NCI-H460 (cell line): ENCODE measurements at regions not wholly inside any gene's neighbourhood (a gene's known extent, or its start where the extent isn't known, plus 50 kb on each side); places are given as distances from the start of the nearest gene placed in this dataset.

Source experiments
- DNase-seq: peaks from one replicate; pipeline ENCODE4 v3.0.0-alpha.2; 2016; ENCODE audit warnings: low read depth; ENCODE audit errors: extremely low read depth

DNA sequence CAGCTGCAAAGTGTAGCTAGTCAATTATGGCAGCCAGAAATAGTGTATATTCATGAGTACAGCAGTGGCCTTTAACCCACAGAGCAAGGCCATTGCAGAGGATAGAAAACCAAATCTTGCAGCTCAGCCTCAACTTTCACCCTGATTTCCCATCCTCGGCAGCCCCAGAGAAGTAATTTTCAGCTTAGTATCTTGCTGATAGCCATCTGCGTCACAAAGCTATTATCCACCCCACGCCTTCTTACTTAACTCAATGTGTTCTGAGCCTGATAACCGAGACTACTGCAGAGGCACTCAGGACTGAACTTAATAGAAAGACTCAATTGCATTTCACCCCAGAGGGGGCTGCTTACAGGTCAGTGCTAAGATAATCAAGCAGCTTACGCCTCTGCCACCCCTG is 174.5 kb upstream of the MAOA start:
- no peak for DNase-seq

DNA sequence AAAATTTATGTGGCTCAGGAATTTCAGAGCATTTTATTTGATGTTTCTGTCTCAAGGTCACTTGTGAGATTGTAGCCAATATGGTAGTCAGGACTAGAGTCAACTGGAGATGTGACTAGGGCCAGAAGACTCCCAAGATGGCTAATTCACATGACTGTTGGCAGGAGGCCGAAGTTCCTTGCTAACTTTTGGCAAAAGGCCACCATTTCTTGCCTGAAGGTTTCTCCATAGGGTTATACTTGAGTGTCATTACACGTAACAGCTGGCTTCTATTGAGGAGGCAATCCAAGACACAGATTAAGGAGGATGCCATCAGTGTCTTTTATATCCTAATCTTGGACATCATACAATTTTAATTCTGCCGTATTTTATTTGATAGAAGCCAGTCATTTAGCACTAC is 162.3 kb upstream of the MAOA start:
- no peak for DNase-seq

DNA sequence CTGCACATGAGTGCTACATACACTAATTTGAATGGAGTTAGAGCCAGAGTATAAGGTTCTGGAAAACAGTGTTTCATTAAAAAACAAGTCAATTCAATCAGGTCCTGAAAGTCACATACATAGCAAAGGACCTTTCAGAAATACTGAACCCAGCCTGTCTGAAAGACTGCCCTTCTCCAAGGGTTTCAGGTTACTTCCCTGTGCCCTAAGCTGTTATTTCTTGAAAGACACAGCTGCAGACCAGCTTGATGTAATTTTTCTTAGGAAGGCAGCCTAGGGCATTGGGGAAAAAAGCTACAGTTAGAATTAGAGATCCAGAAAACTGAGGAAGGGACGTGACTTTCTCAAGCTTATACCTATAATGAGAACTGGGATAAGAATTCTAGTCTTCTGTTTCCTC is 155.9 kb upstream of the MAOA start:
- no peak for DNase-seq

DNA sequence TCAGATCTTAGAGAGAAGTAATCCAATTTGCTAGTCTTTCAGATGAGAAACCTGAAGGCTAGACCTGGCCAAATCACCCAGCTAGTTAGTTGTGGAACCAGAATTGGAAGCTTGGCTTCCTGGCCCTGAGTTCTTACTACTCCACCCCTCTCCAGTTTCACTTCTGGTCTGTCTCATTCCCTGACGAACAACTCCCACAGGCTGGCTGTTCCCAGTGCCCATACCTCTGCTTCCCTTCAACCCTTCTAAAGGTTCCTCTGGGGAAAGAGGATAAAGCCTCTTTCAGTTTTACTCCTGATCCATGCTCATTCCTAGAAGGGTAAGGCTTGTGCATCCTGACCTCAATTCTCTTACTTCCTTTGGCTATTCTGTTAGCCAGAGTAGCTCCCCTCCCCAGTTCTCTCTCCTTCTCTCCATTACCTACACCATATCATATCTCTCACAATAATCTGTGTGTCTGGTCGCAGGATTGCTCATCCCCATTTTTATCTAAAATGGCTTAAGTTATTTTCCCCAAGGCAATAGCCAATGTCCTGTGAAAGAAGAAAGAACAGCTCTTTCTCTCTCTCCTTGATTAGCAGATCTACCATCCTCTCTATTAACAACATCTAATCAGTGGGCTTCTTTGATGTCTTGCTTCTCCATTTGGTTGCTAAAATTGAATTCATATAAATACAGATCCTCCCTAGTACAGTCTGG is 155.0 kb upstream of the MAOA start:
- DNase-seq = no peak

DNA sequence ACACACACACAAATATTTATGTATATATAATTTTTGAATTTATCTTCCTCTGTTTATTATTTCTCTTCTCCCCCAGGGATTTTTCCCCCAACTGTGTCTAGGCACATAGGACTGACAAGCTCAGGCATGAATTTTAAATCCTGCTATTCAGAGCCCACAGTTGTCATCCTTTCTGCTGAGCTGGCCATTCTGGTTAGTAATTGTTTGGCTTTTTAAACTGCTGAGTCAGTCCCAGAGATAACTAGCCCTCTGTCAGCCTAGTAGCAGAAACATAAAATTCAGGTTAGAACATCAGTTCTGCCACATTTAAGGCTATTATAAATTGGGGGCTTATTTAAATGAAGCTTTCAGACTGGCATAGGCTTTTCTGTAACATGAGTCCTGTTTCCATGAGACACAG is 151.7 kb upstream of the MAOA start:
- DNase-seq = no peak

DNA sequence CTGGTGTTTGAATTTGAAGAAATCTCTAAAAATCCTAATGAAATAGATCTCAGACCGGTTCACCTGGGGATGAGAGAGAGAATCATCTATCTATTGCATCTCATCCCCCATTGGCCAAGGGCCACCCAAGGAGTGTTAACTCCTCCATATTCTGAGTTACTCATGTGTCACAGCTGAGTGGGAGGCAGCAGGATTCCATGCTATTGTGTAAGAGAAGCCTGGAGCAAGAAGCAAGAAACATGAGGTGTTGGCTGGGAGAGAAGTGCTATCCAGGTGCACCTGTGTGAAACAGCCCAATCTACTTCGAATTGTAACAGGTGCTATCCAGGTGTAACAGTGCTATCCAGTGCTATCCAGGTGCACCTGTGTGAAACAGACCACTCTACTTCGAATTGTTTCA is 150.3 kb upstream of the MAOA start:
- DNase-seq = no peak

DNA sequence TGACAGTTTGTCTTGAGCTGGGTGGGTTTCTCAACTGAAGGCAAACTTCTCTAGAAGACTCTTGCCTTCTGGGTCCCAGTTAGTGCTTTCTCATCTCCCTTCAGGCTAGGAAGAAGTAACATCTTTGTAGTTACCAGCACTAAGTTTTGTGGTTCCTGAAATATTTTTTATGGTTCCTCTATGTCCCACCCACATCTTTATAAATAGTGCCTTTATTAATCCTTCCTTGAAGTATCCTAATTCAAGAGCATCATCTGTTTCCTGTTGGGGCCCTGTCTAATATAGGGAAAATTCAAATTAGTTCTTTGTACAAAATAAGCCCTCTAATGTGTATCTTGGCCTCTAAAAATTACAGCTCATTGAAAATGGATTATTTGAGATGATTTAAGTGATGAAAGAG is 147.4 kb upstream of the MAOA start:
- no peak for DNase-seq

DNA sequence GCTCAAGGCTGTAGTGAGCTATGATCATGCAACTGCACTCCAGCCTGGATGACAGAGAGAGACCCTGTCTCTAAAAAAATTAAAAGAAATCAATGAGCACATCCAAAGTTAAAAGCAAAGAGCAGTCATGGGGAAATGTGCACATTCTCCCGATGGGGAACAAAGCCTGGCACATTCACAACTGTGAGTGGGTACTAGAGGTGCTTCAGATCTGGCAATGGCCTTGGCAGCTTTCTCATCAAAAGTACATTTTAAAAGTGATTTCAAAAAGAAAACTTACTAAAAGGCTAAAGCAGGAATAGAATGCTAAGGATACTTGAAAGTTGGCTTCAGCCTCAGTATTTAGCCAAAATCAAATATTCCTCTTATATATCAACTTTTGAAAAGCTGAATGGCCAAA is 145.9 kb upstream of the MAOA start:
- no peak for DNase-seq

DNA sequence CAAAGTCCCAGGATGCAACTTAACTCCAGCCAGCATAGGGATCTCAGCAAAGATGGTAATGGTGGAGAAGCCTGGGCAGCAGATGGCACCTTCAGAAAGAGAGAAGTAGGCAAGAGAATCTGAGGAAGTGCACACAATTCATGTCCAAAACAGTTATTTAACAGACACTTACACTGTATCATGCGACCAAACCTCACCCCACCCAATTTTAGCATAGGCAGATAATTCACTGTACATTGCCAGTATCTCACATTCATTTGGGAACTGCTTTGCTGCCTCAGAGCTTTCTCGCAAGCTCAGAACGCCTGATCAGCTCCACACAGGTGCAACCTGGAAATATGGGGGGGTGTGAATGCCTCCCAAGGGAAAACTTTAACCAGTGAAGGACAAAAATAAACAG is 143.0 kb upstream of the MAOA start:
- no peak for DNase-seq

DNA sequence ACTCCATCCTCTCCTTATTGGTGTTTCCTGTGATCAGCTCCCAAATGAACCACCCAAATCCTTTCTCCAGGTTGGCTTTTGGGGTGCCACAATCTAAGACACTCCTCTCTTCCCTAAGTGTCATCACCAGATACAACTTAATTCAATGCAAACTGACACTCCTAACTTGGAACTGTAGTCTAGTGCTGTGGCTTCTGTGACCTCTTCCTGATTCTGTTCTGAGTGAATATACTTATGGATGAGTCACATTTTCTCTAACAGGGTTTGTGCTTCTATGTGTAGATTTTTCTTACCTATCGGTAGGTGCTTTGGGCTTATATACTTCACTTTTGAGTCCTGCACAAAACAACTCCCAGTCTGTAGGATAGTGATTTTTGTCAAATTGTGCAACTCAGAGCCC is 141.3 kb upstream of the MAOA start:
- no peak for DNase-seq

DNA sequence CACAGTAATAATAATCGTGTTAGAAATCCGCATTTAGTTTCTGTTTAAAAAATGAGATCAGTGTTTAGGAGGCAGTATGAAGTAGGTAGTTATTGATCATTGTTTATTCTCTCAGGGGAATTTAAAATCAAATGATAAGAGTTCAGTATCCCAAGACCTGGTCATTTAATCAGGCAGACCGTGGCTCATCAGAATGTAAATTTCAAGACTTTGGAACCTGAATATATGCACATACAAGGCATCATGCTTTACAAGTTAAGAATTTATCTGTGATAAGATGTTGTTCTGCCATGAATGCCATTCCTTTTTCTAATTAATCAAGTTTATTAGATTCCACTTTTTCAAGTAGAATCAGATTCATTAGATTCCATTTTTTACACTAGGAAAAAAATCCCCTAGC is 133.5 kb upstream of the MAOA start:
- no peak for DNase-seq

DNA sequence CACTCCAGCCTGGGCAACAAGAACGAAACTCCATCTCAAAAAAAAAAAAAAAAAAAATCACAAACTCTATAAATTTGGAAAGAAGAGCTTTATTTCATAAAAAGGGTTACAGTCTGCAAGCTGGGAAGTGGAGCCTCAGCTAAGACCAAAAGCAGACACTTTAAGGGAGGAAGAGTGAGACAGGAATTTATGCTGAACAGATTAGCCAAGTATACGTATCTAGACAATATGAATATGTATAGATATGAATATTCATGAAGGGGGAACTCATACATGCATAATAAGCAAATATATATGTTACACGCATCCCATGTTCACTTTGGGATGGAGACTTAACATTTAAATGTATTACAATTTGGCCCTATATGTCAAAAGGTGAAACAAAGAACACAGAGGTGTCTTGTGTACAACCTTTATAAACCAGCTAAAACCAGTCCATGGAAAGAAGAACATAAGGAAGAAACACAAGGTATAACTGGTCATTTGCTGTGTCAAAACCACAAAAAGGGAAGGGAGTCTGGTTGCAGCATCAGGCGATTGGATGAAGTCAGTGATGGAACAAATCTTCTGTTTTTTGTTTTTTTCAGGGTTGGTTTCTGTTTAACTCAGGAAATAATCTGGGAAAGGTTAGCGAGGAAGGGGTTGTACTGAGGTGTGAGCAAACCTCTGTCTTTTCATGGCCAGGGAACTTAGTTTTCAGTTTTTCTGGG is 130.0 kb upstream of the MAOA start:
- no peak for DNase-seq

DNA sequence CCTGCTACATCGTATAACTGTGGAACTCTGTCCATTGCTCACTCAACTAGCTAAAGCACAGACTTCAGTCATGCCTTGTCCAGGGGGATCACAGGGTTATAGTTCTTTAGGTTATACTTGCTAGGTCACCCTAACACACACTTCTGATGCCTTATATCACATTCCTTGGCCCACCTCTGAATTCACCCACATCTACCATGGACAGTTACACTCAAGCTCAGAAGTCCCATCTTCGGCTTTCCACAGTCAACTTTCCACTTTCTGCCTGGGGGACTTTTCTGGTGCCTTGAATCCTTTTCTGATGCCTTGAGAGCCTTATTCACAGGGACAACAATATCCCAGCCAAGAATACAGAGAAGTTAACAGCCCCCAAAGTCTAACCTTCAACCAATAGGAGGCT is 129.2 kb upstream of the MAOA start:
- no peak for DNase-seq

DNA sequence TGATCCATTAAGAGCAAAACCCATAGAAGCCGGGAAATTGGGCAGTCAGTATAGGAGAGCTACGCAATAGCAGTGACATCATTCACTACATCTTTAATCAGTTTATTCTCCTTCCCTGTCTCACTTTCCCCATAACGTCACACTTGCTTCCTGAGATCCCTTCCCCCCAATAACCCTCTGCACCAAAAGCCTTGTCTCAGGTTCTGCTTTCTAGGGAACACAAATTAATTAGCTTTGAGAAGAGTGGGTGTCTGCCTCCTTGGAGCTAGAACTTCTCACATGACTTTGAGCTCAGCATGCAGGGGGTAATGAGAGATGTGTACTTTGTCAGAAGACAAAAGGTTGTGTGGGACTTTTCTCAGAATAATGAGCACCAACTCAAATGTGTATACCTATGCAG is 128.3 kb upstream of the MAOA start:
- no peak for DNase-seq

DNA sequence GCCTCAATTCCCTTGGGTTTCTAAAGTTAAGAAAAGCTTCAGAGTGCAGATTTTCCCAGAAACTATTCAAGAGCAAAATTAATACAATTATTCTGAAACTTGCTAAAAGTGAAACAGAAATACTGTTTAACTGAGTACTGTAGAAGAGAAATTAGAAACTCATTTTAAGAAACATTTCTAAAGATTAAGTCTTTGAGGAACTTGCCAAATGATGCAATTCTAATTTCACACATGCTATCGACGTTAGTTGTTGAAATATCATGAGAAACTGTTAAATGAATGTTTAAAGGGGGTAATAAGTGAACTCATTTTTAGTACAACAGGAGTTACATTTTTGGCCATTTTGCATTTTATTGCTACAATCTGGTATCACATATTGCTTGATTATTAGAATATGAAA is 125.3 kb upstream of the MAOA start:
- DNase-seq = no peak

DNA sequence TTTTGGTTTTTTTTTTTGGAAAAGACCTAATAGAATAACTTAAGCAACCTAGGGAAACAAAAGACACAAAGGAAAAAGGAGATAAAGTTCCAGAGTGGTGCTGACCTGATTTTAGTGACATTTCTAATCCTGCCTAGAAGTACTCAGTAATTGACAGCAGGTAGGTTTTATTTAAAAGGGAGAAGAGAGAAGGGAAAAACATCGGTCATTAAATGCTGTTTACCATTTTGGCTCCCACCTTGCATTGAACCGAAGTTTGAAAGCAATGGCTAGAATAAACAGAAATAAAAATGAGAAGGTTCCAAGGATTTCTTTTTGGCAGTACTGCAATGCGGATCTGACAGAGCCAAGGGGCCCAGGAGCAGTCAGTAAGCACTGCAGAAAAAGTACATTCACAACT is 115.8 kb upstream of the MAOA start:
- DNase-seq = no peak

DNA sequence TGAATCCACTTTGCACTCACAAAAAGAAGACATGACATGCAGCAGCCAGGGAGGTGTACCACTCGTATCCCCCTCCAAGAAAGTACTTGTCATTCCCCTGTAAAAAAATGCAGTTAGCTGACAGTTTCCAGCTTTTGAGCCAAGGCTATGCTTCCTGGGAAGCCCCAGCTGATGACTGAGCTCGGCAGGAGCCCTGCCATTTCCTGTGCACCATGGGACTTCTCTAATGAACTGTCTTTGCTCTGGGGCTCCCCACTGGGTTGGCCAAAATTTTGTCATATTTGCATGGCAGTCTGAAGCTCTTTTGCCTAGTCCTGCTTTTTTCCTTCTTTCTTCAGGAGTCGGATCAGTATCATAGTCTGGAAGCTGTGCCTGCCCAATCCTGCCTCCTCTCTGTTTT is 104.5 kb upstream of the MAOA start:
- DNase-seq = no peak

DNA sequence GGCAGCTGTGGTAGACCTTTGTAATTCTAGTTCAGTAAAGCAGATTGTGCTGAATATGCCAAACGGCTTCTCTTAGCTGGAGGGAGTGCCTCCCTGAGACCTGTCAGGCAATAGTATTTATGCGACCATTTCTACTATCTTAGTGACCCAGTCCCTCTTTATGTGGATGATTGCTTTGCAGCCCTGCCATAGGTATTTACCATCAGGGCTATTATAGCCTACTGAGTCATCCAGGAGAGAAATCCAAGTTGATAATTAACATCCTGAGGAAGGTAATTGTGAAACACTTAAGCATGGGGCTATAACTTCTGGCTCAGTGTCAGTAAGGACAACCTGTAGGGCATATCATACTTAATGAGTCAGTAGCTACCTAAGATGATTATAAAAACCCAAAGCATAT is 103.9 kb upstream of the MAOA start:
- no peak for DNase-seq

DNA sequence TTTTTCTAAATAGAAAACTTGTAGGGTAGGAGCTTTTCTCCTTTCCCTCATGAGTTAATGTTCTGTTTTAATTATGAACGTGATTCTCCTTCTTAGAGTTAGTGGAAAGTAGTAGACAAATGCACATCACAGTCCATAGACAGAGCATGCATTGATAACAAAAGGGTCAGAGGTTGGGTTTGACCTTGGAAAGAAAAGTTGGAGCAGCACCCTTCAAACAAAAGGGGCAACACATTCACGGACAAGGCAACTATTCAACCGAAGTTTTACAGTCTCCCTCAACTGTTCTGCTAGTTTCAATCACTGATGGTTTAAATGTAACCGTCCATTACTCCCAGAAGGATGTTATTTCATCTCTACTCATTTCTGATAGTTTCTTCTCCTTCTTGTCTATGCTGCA is 103.4 kb upstream of the MAOA start:
- no peak for DNase-seq

DNA sequence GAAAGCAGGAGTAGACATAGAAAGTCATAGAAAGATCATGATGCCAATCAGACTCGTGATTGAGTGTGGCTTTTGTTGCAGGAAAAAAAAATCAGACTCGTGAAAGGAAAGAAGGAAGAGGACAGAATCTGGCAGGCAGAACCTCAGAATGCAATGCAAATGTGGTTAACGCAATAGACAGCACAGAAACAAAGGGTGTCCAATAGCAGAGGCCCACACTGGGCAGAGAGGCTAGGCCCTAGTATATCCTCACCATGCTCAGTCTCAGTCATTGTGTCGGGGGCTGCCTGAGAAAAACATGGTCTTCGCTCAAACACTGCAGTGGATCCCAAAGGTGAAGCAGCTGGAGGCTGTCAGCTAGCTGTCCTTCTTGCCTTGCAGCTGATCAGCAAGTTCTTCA is 102.8 kb upstream of the MAOA start:
- DNase-seq = no peak

DNA sequence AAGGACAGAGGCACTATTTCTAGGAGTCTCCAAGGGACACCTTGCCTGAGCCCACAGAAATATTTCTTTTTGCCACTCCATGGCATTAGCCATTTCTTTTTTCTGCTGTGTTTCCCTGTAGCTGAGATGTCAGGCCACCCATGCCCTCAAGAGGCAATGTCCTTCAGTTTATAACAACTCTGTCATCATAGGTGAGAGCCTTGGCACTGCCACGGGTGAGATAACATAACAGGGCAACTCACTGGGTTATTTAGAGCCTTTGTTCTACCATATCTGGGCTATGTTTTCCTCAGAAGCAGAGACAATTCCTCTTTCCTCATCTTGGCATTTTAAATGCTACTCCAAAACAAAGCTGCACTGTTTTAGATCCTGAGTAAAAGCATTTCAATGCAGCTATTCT is 99.9 kb upstream of the MAOA start:
- no peak for DNase-seq

DNA sequence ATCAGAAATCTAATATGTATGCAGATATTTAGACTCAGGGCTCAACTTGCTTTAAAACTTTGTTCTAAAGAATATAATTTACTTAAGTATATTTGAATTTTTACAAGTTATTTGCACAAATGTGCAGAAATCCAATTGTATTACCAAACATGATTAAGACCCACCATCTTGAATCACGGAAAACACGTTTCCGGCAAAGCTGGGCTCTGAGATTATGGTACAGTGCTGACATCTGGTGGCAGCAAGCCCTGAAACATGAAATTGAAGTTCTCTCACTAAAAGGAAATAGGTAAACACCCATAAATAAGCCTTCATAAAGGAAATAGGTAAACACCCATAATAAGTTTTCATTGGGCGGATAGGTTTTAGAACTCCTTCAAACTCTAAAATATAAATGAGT is 98.3 kb upstream of the MAOA start:
- DNase-seq = peak; percentile 58

DNA sequence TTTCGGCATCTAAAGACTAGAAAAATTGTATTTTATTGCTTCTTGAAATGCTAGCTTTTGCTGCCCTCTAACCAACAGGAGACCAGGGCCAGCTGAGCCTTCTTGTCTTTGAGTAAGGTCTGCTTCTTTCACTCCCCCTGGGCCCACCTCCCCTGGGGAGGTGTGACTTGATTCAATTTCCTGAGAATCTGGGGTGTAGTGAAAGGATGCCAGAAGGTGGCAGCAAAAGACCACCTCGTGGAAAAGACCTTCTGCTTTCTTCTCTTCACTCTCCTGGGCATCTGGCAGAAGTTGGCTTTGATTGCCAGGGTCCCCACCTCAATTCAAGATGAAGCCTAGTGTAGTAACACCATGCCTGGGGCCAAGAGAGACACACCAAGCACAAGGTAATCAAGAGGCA is 96.5 kb upstream of the MAOA start:
- peak; percentile 46 for DNase-seq
